ENCODE measurements at regions not wholly inside any gene's neighbourhood (a gene's known extent, or its start where the extent isn't known, plus 50 kb on each side); places are given as distances from the start of the nearest gene placed in this dataset.

- TF ChIP-seq CTCF (IDR thresholded peaks at IDR 0.05) (no peak), POLR2AphosphoS5 (IDR thresholded peaks at IDR 0.05) (no peak)
Observed at GRCh38 chr1:50322579-50322978, 100.7 kb downstream of the DMRTA2 start.

Data from suprapubic skin (tissue), 3 donors.